Body of pancreas (tissue), 4 donors: ENCODE measurements at regions not wholly inside any gene's neighbourhood (a gene's known extent, or its start where the extent isn't known, plus 50 kb on each side); places are given as distances from the start of the nearest gene placed in this dataset.

Source experiments
- ATAC-seq: fragments of 150-250 bp; one replicate; pipeline ENCODE4 v1.9.1; 2016
- DNase-seq, 4 donors: peaks; one replicate each; pipeline ENCODE4 v3.0.0-alpha.2; 2019
- H3K27ac ChIP-seq, 4 donors: fragments of 200-600 bp; sonication (generic); 1 replicate in 3 of 4; 2 replicates in 1 of 4; pipeline versions ENCODE4 v1.5.1 to v1.6.1; 2016 to 2019; ENCODE audit warnings: mild to moderate bottlenecking in 1 of 4, mixed read lengths in 1 of 4, moderate library complexity in 1 of 4
- H3K27me3 ChIP-seq, 2 donors: fragments of 200-600 bp; sonication (generic); one replicate each; pipeline ENCODE4 v1.6.0; 2016; ENCODE audit warnings: mild to moderate bottlenecking in 1 of 2
- H3K36me3 ChIP-seq, 2 donors: fragments of 200-600 bp; sonication (generic); replicated peaks in 1 of 2; 2 replicates each; pipeline ENCODE4 v1.5.1; 2016; ENCODE audit warnings: low read depth in 2 of 2; ENCODE audit not compliant: insufficient read depth in 1 of 2
- H3K4me1 ChIP-seq: fragments of 200-600 bp; sonication (generic); one replicate; pipeline ENCODE4 v1.6.0; 2016
- H3K4me3 ChIP-seq, 2 donors: fragments of 200-600 bp; sonication (generic); 1 replicate in 1 of 2; 2 replicates in 1 of 2; pipeline ENCODE4 v1.5.1; 2016 to 2019
- H3K9me3 ChIP-seq, 3 donors: fragments of 200-600 bp; sonication (generic); 1 replicate in 2 of 3; 2 replicates in 1 of 3; pipeline ENCODE4 v1.5.1; 2016
- CTCF ChIP-seq, 7 experiments: fragments of 450-650 bp in 4 of 7; fragments of 200-600 bp in 3 of 7; sonication (generic) in 3 of 7; IDR thresholded peaks; one replicate each; pipeline ENCODE4 v1.5.1; 2016 to 2019; ENCODE audit warnings: antibody characterized with exemption in 7 of 7
- POLR2A ChIP-seq, 3 donors: fragments of 450-650 bp; IDR thresholded peaks; one replicate each; pipeline ENCODE4 v1.6.1; 2016; ENCODE audit warnings: antibody characterized with exemption in 3 of 3, mild to moderate bottlenecking in 2 of 3
- WGBS, 2 donors: methylation state at CpG; one replicate each; pipeline ENCODE4 v1.1.5; 2017; 5-methylcytosine and 5-hydroxymethylcytosine counted together
- intact Hi-C: fragments of 100-400 bp; cut with DNase I; formaldehyde crosslinking; loops from one replicate; pipeline ENCODE4 v1.15.1; 2023

DNA sequence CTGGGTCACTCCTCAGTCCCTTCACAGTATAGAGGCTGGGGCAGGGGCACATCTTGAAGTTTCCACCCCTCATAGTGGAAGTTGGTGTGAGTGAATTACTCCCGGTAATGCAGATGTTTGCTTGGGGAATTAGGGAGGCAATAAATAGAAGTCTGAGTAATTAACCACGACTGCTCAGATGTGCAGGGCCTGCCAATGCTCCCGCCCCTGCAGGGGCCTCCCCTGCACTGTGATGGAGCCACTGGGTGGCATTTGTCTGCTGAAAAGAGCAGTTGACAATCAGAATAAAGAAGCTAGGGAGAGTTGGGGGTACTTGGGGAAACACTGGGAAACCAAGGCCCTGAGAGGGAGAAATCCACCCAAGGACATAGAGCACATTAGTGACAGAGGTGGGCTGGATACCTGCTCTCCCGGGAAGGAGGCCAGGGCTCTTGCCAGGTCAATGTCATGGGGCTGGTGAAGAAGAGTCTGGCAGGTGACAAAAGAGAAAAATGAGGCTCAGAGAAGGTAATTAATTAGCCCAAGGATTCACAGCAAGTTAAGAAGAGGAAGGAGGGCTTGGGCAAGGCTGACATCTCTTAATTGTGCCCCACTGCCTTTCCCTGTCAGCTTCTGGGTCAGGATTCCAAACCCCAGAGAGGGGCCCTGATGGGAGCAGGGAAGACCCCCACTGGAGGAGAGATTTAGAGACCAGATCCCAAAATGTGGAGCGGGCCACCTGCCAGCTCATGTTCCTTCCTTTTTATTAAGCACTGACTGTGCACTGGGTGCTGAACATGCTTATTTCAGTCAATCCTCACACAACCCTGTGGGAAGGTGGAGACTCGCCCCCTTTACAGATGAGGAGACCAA is 436.2 kb downstream of the MATN1 start:
- intact Hi-C loops: no loop called here
- no peak for DNase-seq
- H3K4me1 ChIP-seq: no peaks in the 10 kb centered on the region

DNA sequence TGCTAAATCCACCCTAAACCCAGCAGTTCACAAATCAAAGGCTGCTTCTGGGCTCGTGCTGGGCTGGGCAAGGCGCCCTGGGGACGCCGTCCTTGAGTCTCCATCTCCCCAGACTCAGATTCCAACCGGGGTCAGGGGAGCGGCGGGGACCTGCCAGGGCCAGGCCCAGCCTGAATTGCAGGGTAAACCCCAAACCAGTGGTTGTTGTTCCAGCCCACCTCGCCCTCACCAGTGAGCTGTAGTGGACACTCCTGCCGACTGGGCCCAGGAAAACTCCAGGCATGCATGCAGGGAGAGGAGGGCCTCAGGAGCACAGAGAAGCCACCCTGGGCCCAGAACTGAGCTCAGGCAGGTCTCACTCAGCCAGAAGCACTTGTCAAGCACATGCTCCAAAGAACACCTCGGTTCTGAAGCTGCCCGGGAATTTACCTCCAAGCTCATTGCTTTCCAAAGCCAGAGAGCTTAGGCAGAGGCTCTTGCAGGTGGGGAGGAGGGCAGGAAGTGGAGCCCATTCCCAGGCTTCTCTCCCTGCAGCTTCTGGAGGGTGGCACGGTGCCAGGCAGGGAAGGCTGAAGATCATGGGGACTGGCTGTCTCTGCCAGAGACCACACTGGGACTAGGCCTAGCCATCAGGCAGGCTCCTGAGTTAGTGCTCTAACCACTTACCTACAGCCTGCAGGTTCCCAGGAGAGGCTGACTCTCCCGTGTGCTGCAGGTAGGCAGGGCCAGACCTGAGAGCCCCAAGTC is 437.0 kb downstream of the MATN1 start:
- H3K9me3 ChIP-seq: no peaks in the 10 kb centered on the region
- H3K4me1 ChIP-seq: no peaks in the 10 kb centered on the region
- H3K36me3 ChIP-seq: no peaks in the 10 kb centered on the region
- no peaks in the 10 kb centered on the region for H3K27me3 ChIP-seq
- ATAC-seq (no peak), DNase-seq (peak in 2 of 4 donors; percentile 18 to 23)
- TF ChIP-seq POLR2A (IDR thresholded peaks at IDR 0.05): no peak
- no peak for TF ChIP-seq CTCF (IDR thresholded peaks at IDR 0.05)
- H3K27ac ChIP-seq: no peak overlapping the region
- H3K4me3 ChIP-seq: no peak overlapping the region
- intact Hi-C loops: no loop called here
- 34 to 67% methylated on average over 4 to 13 of the region's 13 CpGs for WGBS, 2 donors

More for the DNA sequence above, 436.2 kb downstream of the MATN1 start:
- H3K9me3 ChIP-seq: no peaks in the 10 kb centered on the region
- H3K27me3 ChIP-seq: no peaks in the 10 kb centered on the region
- no peak overlapping the region for H3K27ac ChIP-seq
- 51 to 60% methylated on average over 6 of the region's 6 CpGs for whole genome bisulfite sequencing, 2 donors
- no peak overlapping the region for H3K4me3 ChIP-seq
- H3K36me3 ChIP-seq: no peaks in the 10 kb centered on the region
- ATAC-seq: no peak
- TF ChIP-seq POLR2A (IDR thresholded peaks at IDR 0.05): no peak
- TF ChIP-seq CTCF (IDR thresholded peaks at IDR 0.05): no peak

GRCh38 chr1:30285501-30285932 is 437.9 kb downstream of the MATN1 start:
- ATAC-seq (no peak), DNase-seq (no peak)
- TF ChIP-seq CTCF (IDR thresholded peaks at IDR 0.05) (no peak), POLR2A (IDR thresholded peaks at IDR 0.05) (no peak)
- Histone ChIP-seq H3K4me3 (no peak overlapping the region), H3K27me3 (no peaks in the 10 kb centered on the region), H3K27ac (no peak overlapping the region), H3K9me3 (no peaks in the 10 kb centered on the region), H3K4me1 (no peaks in the 10 kb centered on the region), H3K36me3 (no peaks in the 10 kb centered on the region)
- whole genome bisulfite sequencing, 2 donors: 81 to 83% methylated on average over 11 to 12 of the region's 12 CpGs
- intact Hi-C loops: no loop called here

DNA sequence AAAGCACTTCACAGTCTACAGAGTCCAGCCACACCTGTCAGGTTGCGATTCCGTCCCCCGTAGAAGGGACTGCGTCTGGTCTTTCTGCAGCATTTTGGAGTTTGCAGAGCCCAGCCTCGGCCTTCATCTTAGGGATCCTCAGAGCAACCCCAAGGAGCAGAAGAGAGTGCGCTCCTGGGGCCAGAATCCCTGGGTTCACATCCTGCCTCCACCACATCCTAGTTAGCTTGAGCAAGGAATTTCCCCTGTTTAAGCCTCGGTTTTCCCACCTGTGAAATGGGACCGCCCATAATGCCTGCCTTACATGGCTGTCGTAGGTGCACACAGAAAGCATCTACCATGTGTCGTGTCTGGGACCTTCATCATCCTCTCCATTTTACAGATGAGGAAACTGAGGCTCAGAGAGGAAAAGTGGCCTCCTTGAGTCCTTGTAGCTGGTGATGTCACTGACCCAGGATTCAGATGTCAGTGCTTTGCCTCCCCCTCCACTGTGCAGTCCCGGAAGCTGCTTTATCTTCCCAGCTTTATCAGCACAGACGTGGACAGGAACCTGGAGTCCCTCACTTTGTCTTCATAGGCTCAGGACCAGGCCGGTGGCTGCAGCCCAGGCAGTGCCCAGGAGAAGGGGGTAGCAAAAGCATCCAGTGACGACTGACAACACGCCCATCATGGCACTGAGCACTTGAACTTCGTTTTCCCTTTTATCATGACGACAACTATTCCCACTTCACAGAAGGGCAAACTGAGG is 438.5 kb downstream of the MATN1 start:
- TF ChIP-seq POLR2A (IDR thresholded peaks at IDR 0.05): no peak
- no peak for TF ChIP-seq CTCF (IDR thresholded peaks at IDR 0.05)
- ATAC-seq (no peak), DNase-seq (no peak)
- intact Hi-C loops: no loop called here
- Histone ChIP-seq H3K36me3 (no peaks in the 10 kb centered on the region), H3K9me3 (no peaks in the 10 kb centered on the region), H3K4me1 (no peaks in the 10 kb centered on the region), H3K27ac (no peak overlapping the region), H3K4me3 (no peak overlapping the region), H3K27me3 (no peaks in the 10 kb centered on the region)
- 72 to 77% methylated on average over 17 of the region's 17 CpGs for WGBS, 2 donors
